ENCODE measurements at regions not wholly inside any gene's neighbourhood (a gene's known extent, or its start where the extent isn't known, plus 50 kb on each side); places are given as distances from the start of the nearest gene placed in this dataset.

GRCh38 chrX:82775426-82775825, 732.7 kb upstream of the POU3F4 start (continued):
- no peak for TF ChIP-seq SRF (IDR thresholded peaks at IDR 0.05; ENCODE audit: low read depth, low read length)

DNA sequence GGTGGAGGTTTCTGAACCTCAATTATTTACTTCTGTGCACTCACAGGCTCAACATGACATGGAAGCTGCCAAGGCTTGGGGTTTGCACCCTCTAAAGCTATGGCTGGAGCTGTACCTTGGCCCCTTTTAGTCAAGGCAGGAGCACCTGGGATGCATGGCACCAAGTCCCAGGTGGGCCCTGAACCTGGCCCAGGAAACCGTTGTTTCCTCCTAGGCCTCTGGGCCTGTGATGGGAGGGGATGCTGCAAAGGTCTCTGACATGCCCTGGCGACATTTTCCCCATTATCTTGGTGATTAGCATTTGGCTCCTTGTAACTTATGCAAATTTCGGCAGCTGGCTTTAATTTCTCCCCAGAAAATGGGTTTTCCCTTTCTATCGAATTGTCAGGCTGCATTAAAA, 726.1 kb upstream of the POU3F4 start:
- Histone ChIP-seq H2BK5ac (ENCODE audit: low read depth, low read length) (no peak overlapping the region), H3K23ac (ENCODE audit: insufficient read length) (no peak overlapping the region), H2BK20ac (ENCODE audit: low read length) (no peak overlapping the region), H4K5ac (ENCODE audit: insufficient read length, low read depth, low read length) (no peak overlapping the region), H3K9me3 (ENCODE audit: insufficient read depth in 2 of 2, low read depth in 1 of 2, low read length in 1 of 2) (peaks cover 6 to 10% of the 10 kb centered on the region in 2 experiments; a peak in 3 of 4 replicates), H2BK15ac (ENCODE audit: low read length) (no peak overlapping the region), H3K36me3 (ENCODE audit: control insufficient read depth in 2 of 4, insufficient read depth in 4 of 4, low read length in 3 of 4) (no peaks in the 10 kb centered on the region), H2BK12ac (ENCODE audit: low read depth, low read length) (no peak overlapping the region), H3K4me3 (ENCODE audit: extremely low read depth in 1 of 4, insufficient read depth in 2 of 4, low read depth in 3 of 4, low read length in 4 of 4) (no peak overlapping the region), H3K79me1 (ENCODE audit: low read depth, low read length) (no peaks in the 10 kb centered on the region), H3K14ac (ENCODE audit: insufficient read length) (no peak overlapping the region), H3K27me3 (replicated peaks in 1 of 4; ENCODE audit: control insufficient read depth in 3 of 4, extremely low read depth in 1 of 4, insufficient read depth in 3 of 4, low read length in 3 of 4) (no peaks in the 10 kb centered on the region), H3K4me1 (replicated peaks in 1 of 4; ENCODE audit: control insufficient read depth in 3 of 4, insufficient read depth in 4 of 4, low read length in 3 of 4) (no peaks in the 10 kb centered on the region), H3K79me2 (ENCODE audit: control insufficient read depth in 1 of 2, insufficient read depth in 2 of 2, low read length in 2 of 2) (no peaks in the 10 kb centered on the region), H3K27ac (ENCODE audit: low read depth, low read length) (no peak overlapping the region), H4K20me1 (replicated peaks in 1 of 2; ENCODE audit: control insufficient read depth in 1 of 2, insufficient read depth in 2 of 2, low read length in 2 of 2) (no peaks in the 10 kb centered on the region), H2BK120ac (replicated peaks; ENCODE audit: low read depth, low read length) (no peak overlapping the region), H3K4me2 (ENCODE audit: insufficient read depth in 1 of 2, low read depth in 2 of 2, low read length in 2 of 2) (no peak overlapping the region), H2AFZ (ENCODE audit: low read length) (no peak overlapping the region), H4K8ac (ENCODE audit: extremely low read depth, insufficient read depth, low read length) (no peak overlapping the region), H3K4ac (replicated peaks; ENCODE audit: insufficient read length, low read depth, low read length) (no peak overlapping the region), H3K56ac (replicated peaks; ENCODE audit: insufficient read length, low read depth, low read length) (no peak overlapping the region), H4K91ac (replicated peaks; ENCODE audit: insufficient read length, low read length) (no peak overlapping the region), H3K23me2 (ENCODE audit: low read depth, low read length) (no peaks in the 10 kb centered on the region), H3K9ac (replicated peaks in 1 of 4; ENCODE audit: extremely low read depth in 1 of 4, low read depth in 3 of 4, low read length in 3 of 4) (no peak overlapping the region), H3K18ac (ENCODE audit: extremely low read depth, low read length) (no peak overlapping the region), H2AK5ac (ENCODE audit: low read depth, low read length) (no peak overlapping the region)
- ChIA-PET POLR2A (ENCODE audit: partially characterized antibody) (no interaction called here), CTCF (ENCODE audit: partially characterized antibody) (no interaction called here)
- 94% methylated on average over 4 of the region's 4 CpGs; no CpG with 5 or more reads in 1 of the 2 experiments for WGBS, 2 experiments (ENCODE audit: extremely low coverage in 1 of 2, insufficient coverage in 1 of 2, insufficient read length in 1 of 2, insufficient replicate concordance in 2 of 2, low coverage in 1 of 2, low lambda C conversion rate in 2 of 2, missing lambda C conversion rate in 1 of 2)
- no peak for TF ChIP-seq NRF1 (IDR thresholded peaks at IDR 0.05; ENCODE audit: low read depth, low read length)
- TF ChIP-seq, protein P1, sequence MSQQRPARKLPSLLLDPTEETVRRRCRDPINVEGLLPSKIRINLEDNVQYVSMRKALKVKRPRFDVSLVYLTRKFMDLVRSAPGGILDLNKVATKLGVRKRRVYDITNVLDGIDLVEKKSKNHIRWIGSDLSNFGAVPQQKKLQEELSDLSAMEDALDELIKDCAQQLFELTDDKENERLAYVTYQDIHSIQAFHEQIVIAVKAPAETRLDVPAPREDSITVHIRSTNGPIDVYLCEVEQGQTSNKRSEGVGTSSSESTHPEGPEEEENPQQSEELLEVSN (IDR thresholded peaks at IDR 0.05) = no peak
- no peak for TF ChIP-seq EGR1 (IDR thresholded peaks at IDR 0.05; ENCODE audit: borderline replicate concordance, low read depth, low read length)
- no peak for TF ChIP-seq KDM1A (IDR thresholded peaks at IDR 0.05; ENCODE audit: borderline replicate concordance, low read length)
- TF ChIP-seq HDAC2 (IDR thresholded peaks at IDR 0.05; ENCODE audit: borderline replicate concordance in 1 of 2, low read depth in 2 of 2, low read length in 2 of 2) = no peak
- TF ChIP-seq KDM4A (IDR thresholded peaks at IDR 0.05; ENCODE audit: low read depth, low read length, severe bottlenecking) = no peak
- FAIRE-seq = no peak
- DNase-seq (ENCODE audit: low read depth in 1 of 2, low spot score in 2 of 2) = no peak

All from H1 (cell line).